ENCODE measurements at regions not wholly inside any gene's neighbourhood (a gene's known extent, or its start where the extent isn't known, plus 50 kb on each side); places are given as distances from the start of the nearest gene placed in this dataset.
"Not testable (repeated sequence)": the region's sequence is repeated elsewhere in the genome, so short reads cannot be mapped to it uniquely, and the experiment has no call there.

DNA sequence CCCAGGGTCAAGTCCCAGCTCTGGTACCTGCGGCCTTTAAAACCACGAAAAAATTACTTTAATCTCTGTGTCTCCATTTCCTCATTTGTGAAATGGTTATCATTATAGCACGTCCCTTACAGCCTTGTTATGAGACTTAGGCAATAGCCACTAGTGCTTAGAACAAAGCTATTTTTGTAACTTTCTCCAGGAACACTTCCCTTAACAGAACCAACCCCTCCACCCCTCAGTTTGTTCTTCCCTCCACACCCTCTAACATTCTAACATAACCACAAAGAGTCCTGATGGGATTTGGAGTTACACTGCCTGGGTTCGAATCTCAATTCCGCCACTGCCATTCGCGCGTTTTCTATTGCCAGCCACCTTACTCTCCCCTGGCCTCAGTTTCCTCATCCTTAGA is 2777.4 kb upstream of the TPTE start:
- not testable (repeated sequence) for DNase-seq (ENCODE audit: low read depth in 2 of 3, low spot score in 2 of 3)

GRCh38 chr21:7744406-7745099 is 2776.8 kb upstream of the TPTE start:
- DNase-seq (ENCODE audit: low read depth in 2 of 3, low spot score in 2 of 3) = not testable (repeated sequence)

DNA sequence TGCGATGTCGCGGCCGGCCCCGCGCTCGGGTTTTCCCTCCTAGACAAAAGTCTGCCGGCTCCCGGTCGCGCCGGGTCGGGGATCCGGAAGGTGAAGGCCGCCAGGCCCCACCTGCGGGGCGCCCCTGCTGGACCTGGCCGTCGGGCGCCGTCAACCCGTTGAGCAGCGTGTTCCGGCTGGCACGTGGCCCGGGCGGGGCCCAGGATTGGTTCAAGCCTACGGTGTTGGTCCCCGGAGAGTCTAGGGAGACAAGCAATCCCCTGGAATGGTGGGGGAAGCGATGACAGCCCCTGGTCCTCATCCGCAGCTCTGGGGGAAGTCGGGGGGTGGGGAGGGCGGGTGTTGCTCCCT is 2776.3 kb upstream of the TPTE start:
- not testable (repeated sequence) for DNase-seq (ENCODE audit: low read depth in 2 of 3, low spot score in 2 of 3)

DNA sequence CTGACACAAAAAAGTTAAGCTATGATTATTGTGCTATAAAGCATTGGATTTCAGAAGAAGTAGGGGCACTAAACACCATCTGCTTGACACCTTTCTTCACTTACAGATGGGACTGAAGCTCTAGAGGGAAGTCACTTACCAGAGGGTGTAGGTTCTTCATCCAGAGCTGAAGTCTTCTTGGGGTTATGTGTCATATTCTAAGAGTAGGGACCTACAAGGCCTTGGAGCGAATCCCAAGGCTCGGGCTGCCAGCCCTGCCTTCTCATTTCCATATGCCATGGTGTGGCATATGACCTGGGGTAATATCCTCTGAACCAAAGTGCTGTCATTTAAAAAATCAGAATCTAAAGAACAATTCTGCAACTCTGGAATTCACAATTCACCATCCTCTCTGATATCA is 2773.4 kb upstream of the TPTE start:
- DNase-seq (ENCODE audit: low read depth in 2 of 3, low spot score in 2 of 3) = not testable (repeated sequence)

DNA sequence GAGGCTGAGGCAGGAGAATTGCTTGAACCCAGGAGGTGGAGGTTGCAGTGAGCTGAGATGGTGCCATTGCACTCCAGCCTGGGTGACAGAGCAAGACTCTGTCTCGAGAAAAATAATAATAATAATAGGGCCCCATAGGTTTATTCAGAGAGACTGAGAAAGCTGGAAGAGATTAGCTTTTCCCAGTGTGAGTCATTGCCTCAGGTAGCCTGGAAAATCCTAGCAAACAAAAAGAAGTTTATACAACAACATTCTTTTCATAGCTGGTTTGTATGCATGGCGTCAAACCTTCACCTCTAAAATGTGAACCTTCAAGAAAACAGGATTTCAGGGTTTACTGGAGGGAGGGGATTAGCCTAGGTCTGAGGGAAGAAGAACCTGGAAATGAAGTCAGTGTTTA is 2768.8 kb upstream of the TPTE start:
- not testable (repeated sequence) for DNase-seq (ENCODE audit: low read depth in 2 of 3, low spot score in 2 of 3)

DNA sequence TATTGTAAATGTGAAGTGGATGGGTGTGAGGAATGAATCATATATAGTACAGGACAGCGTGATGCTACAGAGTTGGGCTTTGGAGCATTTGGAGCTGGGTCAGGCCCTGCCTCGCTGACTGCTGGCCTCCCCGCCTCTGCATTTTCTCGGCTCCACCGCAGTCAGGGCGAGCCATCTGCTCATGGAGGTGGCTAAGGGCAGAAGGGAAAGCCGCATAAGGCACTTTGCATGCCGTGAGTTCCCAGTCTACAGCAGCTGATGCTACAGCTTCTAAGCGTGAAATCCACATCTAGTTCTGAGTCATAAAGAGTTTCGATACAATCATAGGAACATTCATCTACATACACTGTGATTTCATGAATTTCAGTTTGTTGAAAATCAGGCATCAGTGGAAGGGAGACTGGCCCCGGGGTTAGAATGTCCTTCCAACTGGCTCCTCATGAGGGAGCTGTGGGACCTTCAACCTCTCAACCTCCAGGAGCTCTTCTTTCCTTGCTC is 2768.0 kb upstream of the TPTE start:
- peak in 1 of 3 experiments; percentile 0 for DNase-seq (ENCODE audit: low read depth in 2 of 3, low spot score in 2 of 3)

DNA sequence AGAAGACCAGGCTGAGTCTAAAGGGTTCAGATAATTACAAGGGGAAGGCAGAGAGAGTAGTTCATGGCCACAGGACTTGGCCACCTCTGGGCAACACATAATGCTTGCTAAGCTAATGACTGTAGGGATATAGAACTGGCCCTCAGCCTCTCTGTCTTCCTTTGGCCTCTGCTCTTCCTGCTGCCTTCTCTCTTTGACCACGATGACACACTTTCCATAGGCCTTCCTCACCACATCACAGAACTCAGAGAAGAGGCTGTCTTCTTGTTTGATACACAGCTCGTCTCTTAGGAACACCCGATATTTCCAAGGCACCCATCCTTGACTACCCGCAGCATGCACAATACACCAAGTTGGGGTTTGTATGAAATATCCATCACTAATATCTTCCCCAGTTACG is 2751.4 kb upstream of the TPTE start:
- DNase-seq (ENCODE audit: low read depth in 2 of 3, low spot score in 2 of 3) = not testable (repeated sequence)

DNA sequence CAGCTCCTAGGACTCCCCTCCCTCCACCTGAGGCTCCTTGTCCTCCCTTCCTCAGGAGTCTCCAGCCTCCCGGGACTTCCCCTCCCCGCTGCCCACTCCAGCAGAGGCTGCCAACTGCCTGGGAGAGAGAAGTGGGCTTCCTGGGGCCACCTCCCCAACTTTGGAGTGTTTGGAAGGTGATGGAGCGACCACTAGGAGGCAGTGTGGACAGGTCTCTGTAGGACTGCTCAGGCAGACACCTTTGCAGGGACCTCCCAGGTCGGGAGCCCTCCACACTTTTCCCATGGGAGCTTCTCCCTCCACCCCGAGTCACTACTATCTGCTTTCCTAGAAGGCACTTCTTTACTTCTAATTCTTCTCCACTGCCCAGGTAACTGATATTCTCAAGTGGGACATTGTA is 2747.2 kb upstream of the TPTE start:
- DNase-seq (ENCODE audit: low read depth in 2 of 3, low spot score in 2 of 3) = not testable (repeated sequence)

DNA sequence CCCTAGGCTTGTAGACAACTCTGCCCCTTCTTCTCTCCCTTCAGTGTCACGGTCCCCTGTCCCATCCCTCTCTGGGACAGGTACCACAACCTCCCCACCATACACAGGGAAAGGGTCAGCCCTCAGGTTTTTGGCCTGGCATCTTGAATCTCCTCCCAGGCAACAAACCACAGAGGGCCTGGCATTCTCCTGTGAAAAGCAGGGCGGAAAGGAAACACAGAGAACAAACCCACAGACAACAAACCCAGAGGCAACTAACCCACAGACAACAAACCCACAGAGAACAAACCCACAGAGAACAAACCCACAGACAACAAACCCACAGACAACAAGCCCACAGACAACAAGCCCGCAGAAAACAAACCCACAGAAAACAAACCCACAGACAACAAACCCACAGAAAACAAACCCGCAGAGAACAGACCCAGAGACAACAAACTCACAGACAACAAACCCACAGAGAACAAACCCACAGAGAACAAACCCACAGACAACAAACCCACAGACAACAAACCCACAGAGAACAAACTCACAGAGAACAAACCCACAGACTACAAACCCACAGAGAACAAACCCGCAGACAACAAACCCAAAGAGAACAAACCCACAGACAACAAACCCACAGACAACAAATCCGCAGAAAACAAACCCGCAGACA is 2745.9 kb upstream of the TPTE start:
- peak in 1 of 3 experiments; percentile 0 for DNase-seq (ENCODE audit: low read depth in 2 of 3, low spot score in 2 of 3)

DNA sequence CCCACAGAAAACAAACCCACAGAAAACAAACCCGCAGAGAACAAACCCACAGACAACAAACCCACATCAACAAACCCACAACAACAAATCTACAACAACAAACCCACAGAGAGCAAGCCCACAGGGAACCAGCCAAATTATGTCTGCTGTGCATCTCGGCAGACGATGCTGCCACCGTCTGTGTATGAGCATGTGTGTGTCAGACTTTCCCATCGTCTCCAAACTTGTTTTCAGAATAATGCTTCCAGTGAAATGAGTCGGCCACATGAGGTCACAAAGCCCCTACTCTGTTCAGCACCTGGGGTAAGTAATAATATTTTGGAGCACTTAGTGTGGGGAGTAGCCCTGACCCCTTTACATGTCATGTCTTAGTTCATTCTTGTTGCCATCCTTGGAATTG is 2745.3 kb upstream of the TPTE start:
- not testable (repeated sequence) for DNase-seq (ENCODE audit: low read depth in 2 of 3, low spot score in 2 of 3)

GRCh38 chr21:7776622-7777021 is 2744.8 kb upstream of the TPTE start:
- not testable (repeated sequence) for DNase-seq (ENCODE audit: low read depth in 2 of 3, low spot score in 2 of 3)

- not testable (repeated sequence) for DNase-seq (ENCODE audit: low read depth in 2 of 3, low spot score in 2 of 3)
Observed at GRCh38 chr21:7777289-7777688, 2744.1 kb upstream of the TPTE start.

GRCh38 chr21:7787427-7788078 is 2733.8 kb upstream of the TPTE start:
- not testable (repeated sequence) for DNase-seq (ENCODE audit: low read depth in 2 of 3, low spot score in 2 of 3)

- DNase-seq (ENCODE audit: low read depth in 2 of 3, low spot score in 2 of 3) = not testable (repeated sequence)
Observed at GRCh38 chr21:7793797-7794196, 2727.6 kb upstream of the TPTE start.

GRCh38 chr21:7797328-7797727 is 2724.1 kb upstream of the TPTE start:
- not testable (repeated sequence) for DNase-seq (ENCODE audit: low read depth in 2 of 3, low spot score in 2 of 3)

- DNase-seq (ENCODE audit: low read depth in 2 of 3, low spot score in 2 of 3) = not testable (repeated sequence)
Observed at GRCh38 chr21:7798446-7798845, 2722.9 kb upstream of the TPTE start.

GRCh38 chr21:7799697-7800096 is 2721.7 kb upstream of the TPTE start:
- not testable (repeated sequence) for DNase-seq (ENCODE audit: low read depth in 2 of 3, low spot score in 2 of 3)

GRCh38 chr21:7813475-7813874 is 2707.9 kb upstream of the TPTE start:
- not testable (repeated sequence) for DNase-seq (ENCODE audit: low read depth in 2 of 3, low spot score in 2 of 3)

- DNase-seq (ENCODE audit: low read depth in 2 of 3, low spot score in 2 of 3) = not testable (repeated sequence)
Observed at GRCh38 chr21:7817013-7817412, 2704.4 kb upstream of the TPTE start.

- DNase-seq (ENCODE audit: low read depth in 2 of 3, low spot score in 2 of 3) = not testable (repeated sequence)
Observed at GRCh38 chr21:7819301-7819700, 2702.1 kb upstream of the TPTE start.

GRCh38 chr21:7825627-7826026 is 2695.8 kb upstream of the TPTE start:
- not testable (repeated sequence) for DNase-seq (ENCODE audit: low read depth in 2 of 3, low spot score in 2 of 3)

DNA sequence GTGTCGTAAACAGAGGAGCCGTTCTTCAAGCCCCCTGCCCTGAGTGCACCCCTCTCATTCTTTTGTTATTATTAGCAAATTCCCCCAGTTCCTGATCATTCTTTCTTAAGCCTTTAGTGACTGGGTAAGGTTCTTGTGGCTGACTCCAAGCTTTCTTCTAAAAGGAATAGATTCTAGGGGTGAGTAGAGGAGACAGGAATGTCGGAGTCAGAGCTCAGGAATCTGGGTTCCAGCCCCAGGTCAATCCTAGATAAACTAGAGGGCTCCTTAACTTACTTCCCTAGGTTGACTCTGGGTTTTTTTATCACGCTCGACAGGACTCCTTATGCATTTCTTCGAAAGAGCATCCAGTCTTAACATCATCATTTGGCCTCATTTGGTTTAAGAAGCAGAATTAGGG is 2695.2 kb upstream of the TPTE start:
- not testable (repeated sequence) for DNase-seq (ENCODE audit: low read depth in 2 of 3, low spot score in 2 of 3)
